Endothelial cell of umbilical vein (primary cell): ENCODE measurements at regions not wholly inside any gene's neighbourhood (a gene's known extent, or its start where the extent isn't known, plus 50 kb on each side); places are given as distances from the start of the nearest gene placed in this dataset.

Experiments
- CTCF ChIP-seq, 2 donors: IDR thresholded peaks; 1 replicate in 1 of 2; 2 replicates in 1 of 2; pipeline ENCODE4 v1.5.1; 2011; ENCODE audit warnings: low read length in 2 of 2, mild to moderate bottlenecking in 2 of 2, moderate library complexity in 2 of 2, control low read depth in 1 of 2, inconsistent platforms in 1 of 2, low read depth in 1 of 2; ENCODE audit not compliant: insufficient read depth in 1 of 2; ENCODE audit errors: extremely low read depth in 1 of 2
- EZH2 ChIP-seq: IDR thresholded peaks from 2 replicates; pipeline ENCODE4 v1.6.1; 2012; ENCODE audit warnings: borderline replicate concordance, low read depth, mild to moderate bottlenecking, moderate library complexity, low read length, inconsistent platforms; ENCODE audit not compliant: severe bottlenecking
- MYC ChIP-seq: IDR thresholded peaks from one replicate; pipeline ENCODE4 v1.6.1; 2011; ENCODE audit warnings: mild to moderate bottlenecking, low read depth, low read length
- POLR2AphosphoS5 ChIP-seq: IDR thresholded peaks from 2 replicates; pipeline ENCODE4 v1.6.1; 2012; ENCODE audit warnings: low read depth, mild to moderate bottlenecking, control low read depth, low read length, moderate library complexity; ENCODE audit not compliant: insufficient read depth

- TF ChIP-seq CTCF (IDR thresholded peaks at IDR 0.05; ENCODE audit: extremely low read depth in 1 of 2, insufficient read depth in 1 of 2, low read depth in 1 of 2, low read length in 2 of 2), result no peak
- no peak for TF ChIP-seq MYC
- no peak for TF ChIP-seq POLR2AphosphoS5
- no peak for TF ChIP-seq EZH2
Observed at GRCh38 chr15:77901251-77901881, 176.1 kb downstream of the TBC1D2B start.
